Esophagus muscularis mucosa (tissue), 4 donors: ENCODE measurements at regions not wholly inside any gene's neighbourhood (a gene's known extent, or its start where the extent isn't known, plus 50 kb on each side); places are given as distances from the start of the nearest gene placed in this dataset.

Experiments
- DNase-seq: peaks from one replicate; pipeline ENCODE4 v3.0.0-alpha.2; 2017; ENCODE audit errors: extremely low spot score
- H3K27ac ChIP-seq, 4 donors: fragments of 200-600 bp; sonication (generic); replicated peaks in 1 of 4; 1 replicate in 3 of 4; 2 replicates in 1 of 4; pipeline ENCODE4 v1.5.1; 2016 to 2019; ENCODE audit warnings: mild to moderate bottlenecking in 1 of 4
- H3K27me3 ChIP-seq, 4 donors: fragments of 200-600 bp; sonication (generic); one replicate each; pipeline versions ENCODE4 v1.5.1 to v1.6.0; 2016 to 2019
- H3K36me3 ChIP-seq, 4 donors: fragments of 200-600 bp; sonication (generic); one replicate each; pipeline ENCODE4 v1.5.1; 2016 to 2019
- H3K4me1 ChIP-seq, 4 donors: fragments of 200-600 bp; sonication (generic); one replicate each; pipeline ENCODE4 v1.5.1; 2016 to 2019
- H3K4me3 ChIP-seq, 4 donors: fragments of 200-600 bp; sonication (generic); 1 replicate in 2 of 4; 2 replicates in 2 of 4; pipeline ENCODE4 v1.5.1; 2016 to 2019; ENCODE audit warnings: mild to moderate bottlenecking in 4 of 4, moderate library complexity in 1 of 4
- H3K9me3 ChIP-seq, 4 donors: fragments of 200-600 bp; sonication (generic); 1 replicate in 3 of 4; 2 replicates in 1 of 4; pipeline ENCODE4 v1.5.1; 2016 to 2019
- CTCF ChIP-seq, 3 experiments: fragments of 200-600 bp in 2 of 3; fragments of 450-650 bp in 1 of 3; sonication (generic) in 2 of 3; IDR thresholded peaks; one replicate each; pipeline ENCODE4 v1.5.1; 2017 to 2019; ENCODE audit warnings: antibody characterized with exemption in 3 of 3, mild to moderate bottlenecking in 2 of 3, moderate library complexity in 1 of 3
- EP300 ChIP-seq: sonication (generic); formaldehyde crosslinking; IDR thresholded peaks from one replicate; pipeline ENCODE4 v1.6.1; 2017; ENCODE audit warnings: antibody characterized with exemption
- POLR2A ChIP-seq: fragments of 450-650 bp; IDR thresholded peaks from one replicate; pipeline ENCODE4 v1.6.1; 2017; ENCODE audit warnings: antibody characterized with exemption, moderate library complexity, mild to moderate bottlenecking, low read depth
- POLR2AphosphoS5 ChIP-seq, 2 donors: sonication (generic); formaldehyde crosslinking; IDR thresholded peaks; one replicate each; pipeline ENCODE4 v1.6.1; 2017; ENCODE audit warnings: antibody characterized with exemption in 2 of 2
- WGBS: methylation state at CpG from one replicate; pipeline ENCODE4 v1.1.5; 2018; 5-methylcytosine and 5-hydroxymethylcytosine counted together
- intact Hi-C: fragments of 100-400 bp; cut with DNase I; formaldehyde crosslinking; loops from one replicate; pipeline ENCODE4 v1.15.1; 2023

- Histone ChIP-seq H3K4me3 (no peak overlapping the region), H3K4me1 (no peaks in the 10 kb centered on the region), H3K27ac (no peak overlapping the region), H3K36me3 (no peaks in the 10 kb centered on the region), H3K27me3 (no peaks in the 10 kb centered on the region), H3K9me3 (no peaks in the 10 kb centered on the region)
- DNase-seq = peak; percentile 66
- TF ChIP-seq CTCF (IDR thresholded peaks at IDR 0.05) (no peak), EP300 (no peak), POLR2A (no peak), POLR2AphosphoS5 (IDR thresholded peaks at IDR 0.05) (no peak)
- intact Hi-C loops = no loop called here
- WGBS = 88% methylated on average over 6 of the region's 6 CpGs
Observed at GRCh38 chr9:19615036-19615624, 173.7 kb downstream of the SLC24A2 start.

DNA sequence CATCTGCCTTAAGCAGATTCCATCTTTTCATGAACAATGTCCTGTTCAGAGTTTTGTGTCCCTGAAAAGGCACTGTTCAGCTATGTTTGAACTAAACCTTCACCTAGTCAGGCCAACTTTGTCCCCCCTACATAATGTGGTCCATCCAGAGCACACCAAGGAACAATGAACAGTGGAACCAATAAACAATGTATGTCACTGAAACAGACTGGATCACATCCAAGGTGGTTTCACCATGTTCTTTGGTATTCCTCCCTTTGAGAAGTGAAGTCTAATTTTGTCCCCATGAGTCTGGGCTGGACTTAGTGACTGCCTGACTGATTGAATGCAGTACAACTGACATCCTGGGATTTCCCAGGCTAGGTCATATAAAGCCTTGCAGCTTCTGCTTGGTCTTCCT is 174.5 kb downstream of the SLC24A2 start:
- no peaks in the 10 kb centered on the region for H3K4me1 ChIP-seq
- H3K36me3 ChIP-seq = no peaks in the 10 kb centered on the region
- intact Hi-C loops = no loop called here
- peak; percentile 37 for DNase-seq
- no peaks in the 10 kb centered on the region for H3K9me3 ChIP-seq
- H3K27ac ChIP-seq = no peak overlapping the region
- no peak for TF ChIP-seq EP300
- no peaks in the 10 kb centered on the region for H3K27me3 ChIP-seq
- H3K4me3 ChIP-seq = no peak overlapping the region

- Histone ChIP-seq H3K4me1 (no peaks in the 10 kb centered on the region), H3K9me3 (no peaks in the 10 kb centered on the region), H3K4me3 (no peak overlapping the region), H3K36me3 (no peaks in the 10 kb centered on the region), H3K27me3 (no peaks in the 10 kb centered on the region), H3K27ac (no peak overlapping the region)
- TF ChIP-seq POLR2AphosphoS5 (IDR thresholded peaks at IDR 0.05) = no peak
- no peak for TF ChIP-seq CTCF (IDR thresholded peaks at IDR 0.05)
- TF ChIP-seq POLR2A = no peak
- DNase-seq = peak; percentile 57
- intact Hi-C loops = no loop called here
- 92% methylated on average over 2 of the region's 2 CpGs for WGBS
Observed at GRCh38 chr9:19600538-19600937, 188.3 kb downstream of the SLC24A2 start.

DNA sequence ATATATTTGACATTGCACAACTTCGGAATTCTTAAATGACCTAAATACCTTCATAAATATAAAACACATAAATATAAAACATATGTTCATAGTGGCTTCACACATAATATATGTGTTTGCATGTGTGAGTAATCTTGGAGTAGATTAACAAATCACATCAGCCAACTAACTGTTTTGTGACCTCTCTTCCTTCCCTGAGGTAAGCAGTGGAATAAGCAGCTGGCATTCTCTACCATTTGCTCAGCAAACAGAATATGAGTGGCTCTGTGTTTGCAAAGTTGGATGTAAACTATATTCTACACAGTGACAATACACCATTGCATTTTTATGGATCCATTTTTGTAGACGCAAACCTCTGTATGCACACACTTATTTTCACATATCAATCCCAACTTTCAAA is 189.9 kb downstream of the ACER2 start:
- peak; percentile 17 for DNase-seq

GRCh38 chr9:19597176-19597575 is 188.4 kb downstream of the ACER2 start:
- no peak for TF ChIP-seq CTCF (IDR thresholded peaks at IDR 0.05)
- Histone ChIP-seq H3K4me1 (no peaks in the 10 kb centered on the region), H3K36me3 (no peaks in the 10 kb centered on the region), H3K27me3 (peaks cover 0 to 7% (median 0%) of the 10 kb centered on the region in 4 donors), H3K4me3 (no peak overlapping the region), H3K27ac (no peak overlapping the region), H3K9me3 (no peaks in the 10 kb centered on the region)
- 67% methylated on average over 4 of the region's 4 CpGs for WGBS
- DNase-seq = no peak
- intact Hi-C loops = no loop called here

More for the DNA sequence above, 189.9 kb downstream of the ACER2 start:
- TF ChIP-seq POLR2A (no peak), CTCF (IDR thresholded peaks at IDR 0.05) (no peak), POLR2AphosphoS5 (IDR thresholded peaks at IDR 0.05) (no peak), EP300 (no peak)
- Histone ChIP-seq H3K9me3 (no peaks in the 10 kb centered on the region), H3K4me3 (no peak overlapping the region), H3K27me3 (no peaks in the 10 kb centered on the region), H3K36me3 (no peaks in the 10 kb centered on the region), H3K27ac (no peak overlapping the region), H3K4me1 (no peaks in the 10 kb centered on the region)
- intact Hi-C loops = no loop called here
- WGBS = 88% methylated on average over 2 of the region's 2 CpGs
